Fibroblast of lung (primary cell): ENCODE measurements at regions not wholly inside any gene's neighbourhood (a gene's known extent, or its start where the extent isn't known, plus 50 kb on each side); places are given as distances from the start of the nearest gene placed in this dataset.

Experiments used
- EZH2 ChIP-seq: IDR thresholded peaks from 2 replicates; pipeline ENCODE4 v1.5.1; 2012; ENCODE audit warnings: low read length, control low read depth, mild to moderate bottlenecking; ENCODE audit errors: missing control alignments
- TF ChIP-seq, protein P1 (sequence below), 2 donors: IDR thresholded peaks in 1 of 2; conservative IDR thresholded peaks in 1 of 2; 1 replicate in 1 of 2; 2 replicates in 1 of 2; pipeline ENCODE4 v1.5.1; 2011 to 2012; ENCODE audit warnings: low read length in 2 of 2, control low read depth in 1 of 2, inconsistent platforms in 1 of 2, low read depth in 1 of 2, mild to moderate bottlenecking in 1 of 2

DNA sequence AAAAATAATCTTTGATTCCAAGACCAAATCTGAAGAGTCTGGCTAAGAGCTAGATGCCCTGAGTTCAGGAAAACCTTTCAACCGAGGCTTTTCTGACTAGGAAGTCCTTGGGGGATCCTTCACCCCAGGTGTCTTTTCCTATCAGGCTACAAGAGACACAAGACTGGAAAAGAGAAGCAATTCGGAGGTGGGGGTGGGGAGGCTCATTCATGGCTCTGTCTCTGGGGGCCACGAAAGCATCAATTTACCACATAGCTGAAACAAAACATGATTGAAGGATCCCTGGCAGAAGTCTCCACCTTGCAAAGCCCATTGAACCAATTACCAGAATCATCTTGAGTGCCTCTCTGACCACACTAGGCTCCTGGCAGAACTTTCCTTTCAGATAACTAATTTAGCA, 239.8 kb upstream of the SALL1 start:
- TF ChIP-seq, protein P1, sequence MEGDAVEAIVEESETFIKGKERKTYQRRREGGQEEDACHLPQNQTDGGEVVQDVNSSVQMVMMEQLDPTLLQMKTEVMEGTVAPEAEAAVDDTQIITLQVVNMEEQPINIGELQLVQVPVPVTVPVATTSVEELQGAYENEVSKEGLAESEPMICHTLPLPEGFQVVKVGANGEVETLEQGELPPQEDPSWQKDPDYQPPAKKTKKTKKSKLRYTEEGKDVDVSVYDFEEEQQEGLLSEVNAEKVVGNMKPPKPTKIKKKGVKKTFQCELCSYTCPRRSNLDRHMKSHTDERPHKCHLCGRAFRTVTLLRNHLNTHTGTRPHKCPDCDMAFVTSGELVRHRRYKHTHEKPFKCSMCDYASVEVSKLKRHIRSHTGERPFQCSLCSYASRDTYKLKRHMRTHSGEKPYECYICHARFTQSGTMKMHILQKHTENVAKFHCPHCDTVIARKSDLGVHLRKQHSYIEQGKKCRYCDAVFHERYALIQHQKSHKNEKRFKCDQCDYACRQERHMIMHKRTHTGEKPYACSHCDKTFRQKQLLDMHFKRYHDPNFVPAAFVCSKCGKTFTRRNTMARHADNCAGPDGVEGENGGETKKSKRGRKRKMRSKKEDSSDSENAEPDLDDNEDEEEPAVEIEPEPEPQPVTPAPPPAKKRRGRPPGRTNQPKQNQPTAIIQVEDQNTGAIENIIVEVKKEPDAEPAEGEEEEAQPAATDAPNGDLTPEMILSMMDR (conservative IDR thresholded peaks at IDR 0.05 in 1 of 2, IDR thresholded peaks at IDR 0.05 in 1 of 2; ENCODE audit: low read depth in 1 of 2, low read length in 2 of 2) = no peak
- no peak for TF ChIP-seq EZH2
